Neuron (in vitro differentiated cells): ENCODE measurements at regions not wholly inside any gene's neighbourhood (a gene's known extent, or its start where the extent isn't known, plus 50 kb on each side); places are given as distances from the start of the nearest gene placed in this dataset.

Source experiments
- H2AFZ ChIP-seq: one replicate; pipeline ENCODE4 v1.6.1; 2013; ENCODE audit warnings: low read depth, mild to moderate bottlenecking, inconsistent platforms, low read length, moderate library complexity
- H3K27me3 ChIP-seq: one replicate; pipeline ENCODE4 v1.6.1; 2013; ENCODE audit warnings: low read length; ENCODE audit not compliant: insufficient read depth
- H3K36me3 ChIP-seq: one replicate; pipeline ENCODE4 v1.6.1; 2013; ENCODE audit warnings: low read length; ENCODE audit not compliant: insufficient read depth
- H3K4me1 ChIP-seq: one replicate; pipeline ENCODE4 v1.6.1; 2013; ENCODE audit warnings: low read length; ENCODE audit not compliant: insufficient read depth
- H3K4me3 ChIP-seq: 2 replicates; pipeline ENCODE4 v1.5.1; 2013; ENCODE audit warnings: mild to moderate bottlenecking, low read length, moderate library complexity
- H3K9me3 ChIP-seq: one replicate; pipeline ENCODE4 v1.6.1; 2013; ENCODE audit warnings: low read length

- Histone ChIP-seq H3K27me3 (no peaks in the 10 kb centered on the region), H3K4me1 (no peaks in the 10 kb centered on the region), H2AFZ (no peak overlapping the region), H3K36me3 (no peaks in the 10 kb centered on the region), H3K9me3 (no peaks in the 10 kb centered on the region), H3K4me3 (no peak overlapping the region)
Observed at GRCh38 chr5:158145827-158146226, 286.9 kb upstream of the CLINT1 start.

GRCh38 chr5:158143081-158143480 is 284.1 kb upstream of the CLINT1 start:
- Histone ChIP-seq H3K9me3 (no peaks in the 10 kb centered on the region), H3K4me3 (no peak overlapping the region), H3K4me1 (no peaks in the 10 kb centered on the region), H3K36me3 (no peaks in the 10 kb centered on the region), H2AFZ (no peak overlapping the region), H3K27me3 (no peaks in the 10 kb centered on the region)

- H3K4me3 ChIP-seq = no peak overlapping the region
- H3K4me1 ChIP-seq = peaks cover 6% of the 10 kb centered on the region
- no peaks in the 10 kb centered on the region for H3K27me3 ChIP-seq
Observed at GRCh38 chr5:158142156-158142555, 283.2 kb upstream of the CLINT1 start.

GRCh38 chr5:158140120-158140731 is 281.3 kb upstream of the CLINT1 start:
- Histone ChIP-seq H3K27me3 (no peaks in the 10 kb centered on the region), H3K4me1 (peaks cover 20% of the 10 kb centered on the region), H3K4me3 (no peak overlapping the region), H3K9me3 (no peaks in the 10 kb centered on the region), H2AFZ (no peak overlapping the region), H3K36me3 (no peaks in the 10 kb centered on the region)

More at GRCh38 chr5:158142156-158142555, 283.2 kb upstream of the CLINT1 start:
- Histone ChIP-seq H3K36me3 (no peaks in the 10 kb centered on the region), H3K9me3 (no peaks in the 10 kb centered on the region), H2AFZ (no peak overlapping the region)

- Histone ChIP-seq H3K36me3 (no peaks in the 10 kb centered on the region), H3K9me3 (no peaks in the 10 kb centered on the region), H2AFZ (no peak overlapping the region)
Observed at GRCh38 chr5:158139161-158139560, 280.2 kb upstream of the CLINT1 start.

GRCh38 chr5:158135682-158136179 is 276.8 kb upstream of the CLINT1 start:
- Histone ChIP-seq H3K9me3 (no peaks in the 10 kb centered on the region), H3K36me3 (no peaks in the 10 kb centered on the region), H3K4me3 (no peak overlapping the region), H2AFZ (no peak overlapping the region), H3K27me3 (no peaks in the 10 kb centered on the region), H3K4me1 (peaks cover 24% of the 10 kb centered on the region)

More at GRCh38 chr5:158139161-158139560, 280.2 kb upstream of the CLINT1 start:
- peaks cover 24% of the 10 kb centered on the region for H3K4me1 ChIP-seq
- H3K4me3 ChIP-seq = no peak overlapping the region
- H3K27me3 ChIP-seq = no peaks in the 10 kb centered on the region

GRCh38 chr5:158133369-158133768 is 274.4 kb upstream of the CLINT1 start:
- Histone ChIP-seq H3K9me3 (no peaks in the 10 kb centered on the region), H2AFZ (no peak overlapping the region), H3K4me1 (peaks cover 24% of the 10 kb centered on the region), H3K36me3 (no peaks in the 10 kb centered on the region), H3K4me3 (no peak overlapping the region), H3K27me3 (no peaks in the 10 kb centered on the region)

- H3K9me3 ChIP-seq = no peaks in the 10 kb centered on the region
- H3K27me3 ChIP-seq = no peaks in the 10 kb centered on the region
- H3K4me1 ChIP-seq = peaks cover 6% of the 10 kb centered on the region
- no peak overlapping the region for H3K4me3 ChIP-seq
- H3K36me3 ChIP-seq = no peaks in the 10 kb centered on the region
- no peak overlapping the region for H2AFZ ChIP-seq
Observed at GRCh38 chr5:158127536-158127935, 268.6 kb upstream of the CLINT1 start.

GRCh38 chr5:158126442-158127405 is 267.8 kb upstream of the CLINT1 start:
- Histone ChIP-seq H3K4me1 (peaks cover 6% of the 10 kb centered on the region), H3K4me3 (no peak overlapping the region), H2AFZ (no peak overlapping the region), H3K27me3 (no peaks in the 10 kb centered on the region), H3K9me3 (no peaks in the 10 kb centered on the region), H3K36me3 (no peaks in the 10 kb centered on the region)

- no peak overlapping the region for H2AFZ ChIP-seq
- no peak overlapping the region for H3K4me3 ChIP-seq
- H3K9me3 ChIP-seq = no peaks in the 10 kb centered on the region
- peaks cover 6% of the 10 kb centered on the region for H3K4me1 ChIP-seq
- no peaks in the 10 kb centered on the region for H3K36me3 ChIP-seq
- H3K27me3 ChIP-seq = no peaks in the 10 kb centered on the region
Observed at GRCh38 chr5:158124606-158125316, 265.8 kb upstream of the CLINT1 start.

- Histone ChIP-seq H3K4me3 (no peak overlapping the region), H2AFZ (no peak overlapping the region), H3K27me3 (no peaks in the 10 kb centered on the region), H3K36me3 (no peaks in the 10 kb centered on the region), H3K4me1 (peaks cover 6% of the 10 kb centered on the region), H3K9me3 (no peaks in the 10 kb centered on the region)
Observed at GRCh38 chr5:158123595-158123994, 264.6 kb upstream of the CLINT1 start.

GRCh38 chr5:158121678-158122077 is 262.7 kb upstream of the CLINT1 start:
- H3K4me3 ChIP-seq = no peak overlapping the region
- H3K9me3 ChIP-seq = no peaks in the 10 kb centered on the region
- H3K36me3 ChIP-seq = no peaks in the 10 kb centered on the region
- H2AFZ ChIP-seq = no peak overlapping the region
- no peaks in the 10 kb centered on the region for H3K27me3 ChIP-seq
- H3K4me1 ChIP-seq = no peaks in the 10 kb centered on the region

- Histone ChIP-seq H3K9me3 (no peaks in the 10 kb centered on the region), H2AFZ (no peak overlapping the region), H3K4me3 (no peak overlapping the region), H3K36me3 (no peaks in the 10 kb centered on the region), H3K4me1 (no peaks in the 10 kb centered on the region), H3K27me3 (no peaks in the 10 kb centered on the region)
Observed at GRCh38 chr5:158120760-158121159, 261.8 kb upstream of the CLINT1 start.
